H7 (cell line): ENCODE measurements at regions not wholly inside any gene's neighbourhood (a gene's known extent, or its start where the extent isn't known, plus 50 kb on each side); places are given as distances from the start of the nearest gene placed in this dataset.
A peak's percentile ranks its signal among the peaks of the same experiment; 100 is the strongest.
"Not testable (repeated sequence)": the region's sequence is repeated elsewhere in the genome, so short reads cannot be mapped to it uniquely, and the experiment has no call there.

ENCODE experiments used
- DNase-seq: peaks from one replicate; pipeline ENCODE4 v3.0.0; 2012
- H3K27me3 ChIP-seq: 2 replicates; pipeline ENCODE4 v1.6.0; 2011; ENCODE audit warnings: mild to moderate bottlenecking, low read length; ENCODE audit not compliant: control insufficient read depth, insufficient read depth
- H3K36me3 ChIP-seq: replicated peaks from 2 replicates; pipeline ENCODE4 v1.5.1; 2011; ENCODE audit warnings: low read length; ENCODE audit not compliant: control insufficient read depth, insufficient read depth
- H3K4me3 ChIP-seq: 2 replicates; pipeline ENCODE4 v1.5.1; 2011; ENCODE audit warnings: low read depth, mild to moderate bottlenecking, control low read depth, low read length, moderate library complexity; ENCODE audit not compliant: insufficient read depth

DNA sequence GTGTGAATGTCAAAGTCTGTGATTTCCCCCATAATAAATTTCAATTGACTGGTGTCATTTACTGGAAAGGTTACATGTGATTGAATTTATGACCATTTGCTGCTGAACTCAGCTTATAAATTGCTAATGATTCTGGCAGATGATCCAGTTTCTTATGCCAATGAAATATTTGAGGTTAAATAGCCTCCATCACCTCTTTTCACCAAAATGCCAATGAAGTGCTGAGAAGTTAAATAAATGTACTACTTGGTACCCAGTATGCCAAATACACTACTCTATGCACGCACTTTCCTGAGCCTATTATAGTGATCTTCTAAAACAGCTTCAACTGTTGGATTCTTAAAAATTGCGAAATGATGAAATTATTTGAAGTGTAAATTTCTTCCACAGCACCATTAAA is 741.4 kb downstream of the PLA2G4A start:
- no peaks in the 10 kb centered on the region for H3K36me3 ChIP-seq
- no peak overlapping the region for H3K4me3 ChIP-seq
- H3K27me3 ChIP-seq = no peaks in the 10 kb centered on the region
- DNase-seq = no peak

DNA sequence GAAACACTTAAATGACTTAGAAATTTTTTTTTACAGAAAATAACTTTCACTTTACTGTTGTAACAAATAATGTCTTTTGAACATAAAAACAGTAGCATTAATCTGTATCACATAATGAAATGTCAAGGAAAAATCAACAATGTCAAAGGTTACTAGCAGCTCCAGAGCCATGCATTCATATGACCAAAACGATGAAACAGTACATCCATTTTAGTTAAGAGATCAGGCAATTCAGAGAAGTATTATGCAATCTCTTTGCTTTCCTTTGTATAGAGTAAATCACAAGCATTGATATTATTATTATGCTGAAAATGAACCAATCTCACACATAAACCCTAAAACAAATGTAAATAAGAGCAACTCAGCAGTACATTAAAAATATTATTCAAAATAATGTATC is 748.9 kb downstream of the PLA2G4A start:
- Histone ChIP-seq H3K27me3 (no peaks in the 10 kb centered on the region), H3K4me3 (no peak overlapping the region), H3K36me3 (no peaks in the 10 kb centered on the region)
- no peak for DNase-seq

DNA sequence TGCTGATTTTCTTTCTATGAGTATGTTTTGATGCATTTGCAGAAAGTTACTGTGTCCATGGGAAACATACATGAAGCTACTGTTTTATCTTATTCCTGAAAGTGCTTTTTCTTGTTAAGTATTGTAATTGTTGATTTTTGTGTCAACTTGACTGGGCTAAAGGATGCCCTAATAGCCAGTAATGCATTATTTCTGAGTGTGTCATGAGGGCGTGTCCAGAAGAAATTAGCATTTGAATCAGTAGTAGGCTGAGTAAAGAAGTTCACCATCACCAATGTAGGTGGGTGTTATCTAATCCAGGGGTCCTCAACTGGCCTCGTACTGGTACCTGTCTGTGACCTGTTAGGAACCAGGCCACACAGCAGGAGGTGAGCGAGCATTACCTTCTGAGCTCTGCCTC is 760.2 kb downstream of the PLA2G4A start:
- Histone ChIP-seq H3K27me3 (no peaks in the 10 kb centered on the region), H3K36me3 (no peaks in the 10 kb centered on the region), H3K4me3 (no peak overlapping the region)
- no peak for DNase-seq

DNA sequence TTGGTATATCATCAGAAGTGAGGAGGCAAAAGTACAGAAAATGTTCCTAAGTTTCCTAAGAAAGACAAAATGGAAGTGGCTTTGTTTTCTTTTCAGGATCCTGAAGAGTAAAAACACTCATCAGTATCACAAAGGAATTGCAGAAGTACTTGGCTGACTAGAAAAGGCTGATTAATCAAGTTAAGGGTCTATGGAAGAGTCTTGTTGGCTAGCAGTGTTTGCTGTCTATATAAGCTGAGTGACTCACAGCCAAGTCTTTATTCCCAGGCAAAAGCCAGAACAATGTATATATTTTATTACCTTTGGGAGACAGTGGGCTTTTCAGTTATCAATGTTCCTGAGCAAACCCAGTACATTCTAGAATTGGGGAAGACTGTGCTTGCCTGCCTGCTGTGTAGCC is 777.0 kb downstream of the PLA2G4A start:
- Histone ChIP-seq H3K36me3 (no peaks in the 10 kb centered on the region), H3K4me3 (no peak overlapping the region), H3K27me3 (no peaks in the 10 kb centered on the region)
- no peak for DNase-seq

DNA sequence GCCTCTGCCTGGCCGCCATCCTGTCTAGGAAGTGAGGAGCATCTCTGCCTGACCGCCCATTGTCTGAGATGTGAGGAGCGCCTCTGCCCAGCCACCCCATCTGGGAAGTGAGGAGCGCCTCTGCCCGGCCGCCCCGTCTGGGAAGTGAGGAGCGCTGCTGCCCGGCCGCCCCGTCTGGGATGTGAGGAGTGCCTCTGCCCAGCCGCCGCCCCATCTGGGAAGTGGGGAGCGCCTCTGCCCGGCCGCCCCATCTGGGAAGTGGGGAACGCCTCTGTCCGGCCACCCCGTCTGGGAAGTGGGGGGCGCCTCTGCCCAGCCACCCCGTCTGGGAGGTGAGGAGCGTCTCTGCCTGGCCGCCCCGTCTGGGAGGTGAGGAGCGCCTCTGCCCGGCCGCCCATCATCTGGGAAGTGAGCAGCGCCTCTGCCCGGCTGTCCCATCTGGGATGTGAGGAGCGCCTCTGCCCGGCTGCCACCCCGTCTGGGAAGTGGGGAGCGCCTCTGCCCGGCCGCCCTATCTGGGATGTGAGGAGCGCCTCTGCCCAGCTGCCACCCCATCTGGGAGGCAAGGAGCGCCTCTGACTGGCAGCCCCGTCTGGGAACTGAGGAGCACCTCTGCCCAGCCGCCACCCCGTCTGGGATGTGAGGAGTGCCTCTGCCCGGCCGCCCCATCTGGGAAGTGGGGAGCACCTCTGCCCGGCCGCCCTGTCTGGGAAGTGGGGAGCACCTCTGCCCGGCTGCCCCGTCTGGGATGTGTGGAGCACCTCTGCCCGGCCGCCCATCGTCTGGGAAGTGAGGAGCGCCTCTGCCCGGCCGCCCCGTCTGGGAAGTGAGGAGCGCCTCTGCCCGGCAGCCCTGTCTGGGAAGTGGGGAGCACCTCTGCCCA is 787.3 kb downstream of the PLA2G4A start:
- DNase-seq, H3K27me3 ChIP-seq, H3K4me3 ChIP-seq, H3K36me3 ChIP-seq: not testable (repeated sequence)

DNA sequence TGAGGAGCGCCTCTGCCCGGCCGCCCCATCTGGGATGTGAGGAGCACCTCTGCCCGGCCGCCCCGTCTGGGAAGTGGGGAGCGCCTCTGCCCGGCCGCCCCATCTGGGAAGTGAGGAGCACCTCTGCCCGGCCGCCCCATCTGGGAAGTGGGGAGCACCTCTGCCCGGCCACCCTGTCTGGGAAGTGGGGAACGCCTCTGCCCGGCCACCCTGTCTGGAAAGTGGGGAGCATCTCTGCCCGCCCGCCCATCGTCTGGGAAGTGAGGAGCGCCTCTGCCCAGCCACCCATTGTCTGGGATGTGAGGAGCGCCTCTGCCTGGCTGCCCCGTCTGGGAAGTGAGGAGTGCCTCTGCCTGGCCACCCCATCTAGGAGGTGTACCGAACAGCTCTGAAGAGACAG is 788.1 kb downstream of the PLA2G4A start:
- DNase-seq, H3K36me3 ChIP-seq, H3K4me3 ChIP-seq, H3K27me3 ChIP-seq: not testable (repeated sequence)

DNA sequence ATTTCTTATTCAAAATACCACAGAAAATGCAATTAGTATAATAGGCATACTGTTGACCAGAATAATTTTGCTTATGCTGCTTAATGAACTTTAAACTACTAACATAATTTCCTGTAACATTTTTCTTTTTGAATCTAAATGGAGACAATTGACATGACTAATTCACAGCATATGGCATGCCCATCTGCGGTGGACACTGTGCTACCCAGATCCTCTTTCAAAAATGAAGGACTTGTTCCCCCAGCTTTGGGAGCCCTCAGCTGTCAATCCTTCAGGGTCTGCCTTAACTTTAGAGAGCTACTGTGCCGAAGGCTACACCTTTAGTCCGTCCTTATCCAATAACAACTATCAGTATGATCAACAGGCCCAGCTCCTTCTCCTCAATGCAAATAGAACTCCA is 789.0 kb downstream of the PLA2G4A start:
- no peaks in the 10 kb centered on the region for H3K27me3 ChIP-seq
- DNase-seq = no peak
- no peaks in the 10 kb centered on the region for H3K36me3 ChIP-seq

DNA sequence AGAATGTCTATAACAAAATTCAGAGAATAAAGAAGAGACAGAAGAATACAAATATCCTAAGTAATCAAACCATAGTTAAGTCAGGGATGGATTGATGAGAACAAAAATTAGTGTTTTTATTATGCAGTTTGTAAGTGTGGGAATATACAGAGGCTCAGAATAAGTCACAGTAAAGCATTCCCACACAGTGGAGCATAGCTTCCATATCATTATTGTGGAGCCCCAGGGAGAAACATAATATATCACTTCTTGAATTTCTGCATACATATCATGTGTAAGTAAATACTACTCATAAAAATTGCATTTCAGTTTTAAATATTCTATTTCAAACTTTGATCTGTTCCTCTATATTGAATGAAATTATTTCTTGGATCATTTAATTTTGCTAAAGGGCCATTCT is 790.4 kb downstream of the PLA2G4A start:
- H3K4me3 ChIP-seq = no peak overlapping the region
- no peak for DNase-seq
- no peaks in the 10 kb centered on the region for H3K27me3 ChIP-seq
- no peaks in the 10 kb centered on the region for H3K36me3 ChIP-seq

More for the DNA sequence above, 789.0 kb downstream of the PLA2G4A start:
- no peak overlapping the region for H3K4me3 ChIP-seq

DNA sequence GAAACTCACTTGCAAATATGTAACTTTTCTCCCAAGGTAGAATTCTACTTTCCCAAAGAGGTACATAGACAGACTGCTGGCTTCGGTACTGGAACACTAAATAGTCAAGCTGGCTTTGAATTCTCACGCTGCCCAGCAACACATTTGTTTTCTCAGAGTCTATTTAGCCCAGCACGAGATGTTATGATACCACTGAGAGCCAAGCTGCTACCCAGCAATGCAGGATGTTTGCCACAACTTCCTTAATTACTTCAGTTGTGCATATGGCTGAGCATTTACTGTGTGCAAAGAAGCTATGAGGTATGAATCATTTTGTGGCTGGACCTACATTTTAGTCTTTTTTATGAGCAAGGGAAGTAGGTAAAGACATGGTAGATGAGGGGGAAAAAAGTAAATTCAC is 793.2 kb downstream of the PLA2G4A start:
- Histone ChIP-seq H3K4me3 (no peak overlapping the region), H3K36me3 (no peaks in the 10 kb centered on the region), H3K27me3 (no peaks in the 10 kb centered on the region)
- DNase-seq = no peak

DNA sequence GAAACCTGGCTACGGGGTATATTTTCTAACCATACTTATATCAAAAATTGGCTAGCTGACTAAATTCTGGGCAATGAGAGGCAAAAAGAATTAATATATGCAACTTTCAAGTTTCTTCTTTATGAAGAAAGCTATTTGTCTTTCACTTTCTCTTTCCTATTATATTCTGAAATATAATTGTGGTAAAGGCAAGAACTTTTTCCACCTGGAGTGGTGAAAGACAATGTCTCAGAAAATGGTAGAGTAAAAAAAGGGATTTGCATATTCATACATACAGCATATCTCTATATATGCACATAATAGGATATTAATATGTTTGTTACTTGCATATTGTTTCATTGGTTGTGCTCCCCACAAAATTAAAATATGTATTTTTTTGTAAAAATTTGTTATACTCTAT is 793.8 kb downstream of the PLA2G4A start:
- Histone ChIP-seq H3K36me3 (no peaks in the 10 kb centered on the region), H3K4me3 (no peak overlapping the region), H3K27me3 (no peaks in the 10 kb centered on the region)
- DNase-seq = no peak

DNA sequence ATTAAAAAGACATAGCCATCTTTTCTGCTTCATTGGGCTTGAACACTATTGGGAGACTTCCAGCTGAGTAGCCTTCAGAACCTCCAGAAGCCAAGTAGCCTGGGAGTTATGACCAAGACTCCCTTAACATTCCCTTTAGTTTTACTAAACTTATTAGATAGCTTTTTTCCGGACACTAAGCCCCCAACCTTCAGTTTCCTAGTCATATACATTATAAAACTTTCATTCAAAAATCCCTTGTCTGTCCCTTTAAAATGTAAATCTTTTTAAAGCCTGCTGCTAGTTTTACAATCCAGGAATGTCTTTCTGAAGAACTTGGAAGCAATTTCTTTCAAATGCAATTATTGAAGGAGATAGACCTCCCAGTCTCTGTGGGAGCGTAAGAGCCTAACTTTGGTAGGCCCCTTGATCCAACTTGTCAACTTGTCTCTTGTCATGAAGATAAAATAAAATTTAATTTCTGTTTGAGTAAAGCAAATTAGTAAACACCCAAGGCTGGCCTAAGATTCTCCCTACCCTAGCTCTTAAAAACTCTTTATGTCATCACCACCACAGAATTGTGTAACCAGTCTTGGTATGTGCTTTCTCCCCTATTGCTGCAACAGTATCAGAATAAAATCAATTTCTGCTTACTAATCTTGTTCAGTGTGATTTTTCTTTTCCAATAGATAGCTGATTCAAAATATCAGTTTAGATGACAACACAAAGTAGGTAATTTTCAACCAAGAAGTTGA is 796.2 kb downstream of the PLA2G4A start:
- DNase-seq = peak; percentile 13

DNA sequence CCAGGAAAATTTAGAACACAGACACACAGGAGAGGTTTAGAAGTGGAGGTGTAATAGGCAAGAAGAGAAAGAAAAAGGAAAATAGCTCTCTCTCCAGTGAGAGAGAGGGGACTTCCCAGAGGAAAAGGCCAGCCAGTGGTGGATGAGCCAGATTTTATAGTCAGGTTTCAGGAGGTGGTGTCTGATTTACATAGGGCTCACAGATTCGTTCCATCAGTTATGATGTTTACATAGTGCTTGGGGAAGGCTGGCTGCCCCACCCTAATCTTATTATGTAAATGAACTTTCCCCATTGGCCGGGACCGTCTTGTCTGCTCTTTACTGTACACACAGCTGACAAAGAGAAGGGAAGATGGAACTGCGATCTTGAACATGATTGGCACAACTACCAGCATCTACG is 797.3 kb downstream of the PLA2G4A start:
- no peaks in the 10 kb centered on the region for H3K27me3 ChIP-seq
- no peak overlapping the region for H3K4me3 ChIP-seq
- no peak for DNase-seq
- H3K36me3 ChIP-seq = no peaks in the 10 kb centered on the region

More for the DNA sequence above, 796.2 kb downstream of the PLA2G4A start:
- H3K27me3 ChIP-seq = no peaks in the 10 kb centered on the region
- H3K36me3 ChIP-seq = no peaks in the 10 kb centered on the region
- no peak overlapping the region for H3K4me3 ChIP-seq

DNA sequence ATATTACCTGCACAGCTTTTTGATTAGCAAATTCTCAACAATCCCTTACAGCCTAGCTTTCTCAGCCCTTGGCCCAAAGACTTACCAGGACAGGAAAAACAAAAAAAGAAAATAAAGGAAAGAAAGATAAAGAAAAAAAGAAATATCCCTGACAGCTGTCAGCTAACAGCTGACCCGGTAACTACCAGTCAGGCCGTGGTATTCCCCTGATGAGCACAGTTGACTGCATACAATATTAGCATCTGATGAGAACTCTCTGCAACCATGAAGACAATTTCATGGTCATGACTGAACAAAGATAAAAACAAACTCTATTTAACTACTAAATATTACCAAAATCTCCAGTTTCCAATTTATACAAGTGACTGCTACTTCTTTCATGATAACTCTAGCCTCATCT is 798.8 kb downstream of the PLA2G4A start:
- Histone ChIP-seq H3K27me3 (no peaks in the 10 kb centered on the region), H3K36me3 (no peaks in the 10 kb centered on the region), H3K4me3 (no peak overlapping the region)
- no peak for DNase-seq

DNA sequence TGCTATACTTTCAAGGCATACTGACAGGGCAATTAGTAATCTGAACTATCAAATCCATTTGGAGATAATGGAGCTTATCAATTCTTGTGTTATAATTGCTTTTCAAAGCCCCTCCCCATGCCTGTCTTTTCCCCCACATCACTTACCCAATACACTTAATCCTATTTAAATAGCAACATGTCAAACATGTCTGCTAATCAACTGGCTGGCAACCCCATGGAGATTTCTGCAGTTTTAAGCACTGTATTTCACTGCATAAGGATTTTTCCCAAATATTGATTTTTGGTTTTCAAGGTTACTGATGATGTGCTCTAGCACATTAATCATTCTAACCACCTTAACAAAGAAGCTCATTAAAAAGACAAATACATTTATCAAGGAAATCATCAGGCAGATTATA is 800.3 kb downstream of the PLA2G4A start:
- no peak overlapping the region for H3K4me3 ChIP-seq
- H3K36me3 ChIP-seq = no peaks in the 10 kb centered on the region
- no peak for DNase-seq
- no peaks in the 10 kb centered on the region for H3K27me3 ChIP-seq

DNA sequence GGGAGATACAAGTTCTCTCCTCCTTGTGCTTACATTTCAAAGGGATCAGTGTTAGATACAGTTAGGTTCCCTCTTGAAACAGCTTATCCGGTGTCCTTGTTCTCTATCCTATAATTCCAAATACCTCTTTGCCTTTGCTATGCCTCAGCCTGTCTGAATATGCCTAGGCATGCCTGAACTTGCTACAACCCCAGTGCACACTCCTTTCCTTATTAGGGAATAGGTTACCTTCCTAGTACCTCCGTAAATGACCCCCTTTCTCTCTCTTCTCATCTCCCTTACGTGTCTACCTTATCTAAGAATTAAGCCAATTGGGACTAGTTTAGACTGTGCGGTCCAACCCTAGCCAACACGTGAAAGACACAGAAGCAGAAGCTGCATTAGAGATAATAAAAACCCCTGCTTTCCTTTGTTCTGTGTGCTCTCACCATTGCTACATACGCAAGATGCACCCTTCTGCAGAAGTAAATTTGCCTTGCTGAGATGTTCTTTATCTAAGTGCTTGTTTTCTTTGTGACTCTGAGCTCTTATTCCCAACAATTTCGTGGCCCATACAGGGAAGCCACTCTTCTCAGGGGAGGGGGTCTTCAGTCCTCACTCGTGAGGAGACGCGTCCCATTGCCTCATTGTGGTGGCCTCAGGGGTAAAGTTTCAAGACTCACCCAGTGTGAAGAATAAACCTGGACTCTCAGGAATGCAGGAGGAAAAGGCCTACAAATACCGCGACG is 802.1 kb downstream of the PLA2G4A start:
- Histone ChIP-seq H3K27me3 (no peaks in the 10 kb centered on the region), H3K36me3 (no peaks in the 10 kb centered on the region), H3K4me3 (no peak overlapping the region)
- DNase-seq = no peak
